Neural progenitor cell (in vitro differentiated cells): ENCODE measurements at regions not wholly inside any gene's neighbourhood (a gene's known extent, or its start where the extent isn't known, plus 50 kb on each side); places are given as distances from the start of the nearest gene placed in this dataset.

Experiments used
- DNase-seq: peaks from one replicate; pipeline ENCODE4 v3.0.0-alpha.2; 2016; ENCODE audit warnings: low spot score
- H2AFZ ChIP-seq: fragments of 200-600 bp; sonication (generic); replicated peaks from 2 replicates; pipeline ENCODE4 v1.6.1; 2016; ENCODE audit warnings: antibody characterized with exemption
- H3F3A ChIP-seq: fragments of 200-600 bp; sonication (generic); 2 replicates; pipeline ENCODE4 v1.6.1; 2016; ENCODE audit warnings: antibody characterized with exemption, low read depth
- H3K27ac ChIP-seq: fragments of 200-600 bp; sonication (generic); 2 replicates; pipeline ENCODE4 v1.5.1; 2016; ENCODE audit warnings: mild to moderate bottlenecking
- H3K27me3 ChIP-seq: fragments of 200-600 bp; sonication (generic); 2 replicates; pipeline ENCODE4 v1.6.1; 2016; ENCODE audit warnings: mild to moderate bottlenecking, moderate library complexity
- H3K36me3 ChIP-seq: fragments of 200-600 bp; sonication (generic); 2 replicates; pipeline ENCODE4 v1.5.1; 2016
- H3K4me1 ChIP-seq: fragments of 200-600 bp; sonication (generic); 2 replicates; pipeline ENCODE4 v1.6.1; 2016; ENCODE audit warnings: mixed run types
- H3K4me2 ChIP-seq: fragments of 200-600 bp; sonication (generic); 2 replicates; pipeline ENCODE4 v1.6.1; 2016
- H3K4me3 ChIP-seq: fragments of 200-600 bp; sonication (generic); 2 replicates; pipeline ENCODE4 v1.5.1; 2016
- H3K79me2 ChIP-seq: fragments of 200-600 bp; sonication (generic); 2 replicates; pipeline ENCODE4 v1.6.1; 2016; ENCODE audit warnings: low read depth
- H3K9ac ChIP-seq: fragments of 200-600 bp; sonication (generic); 2 replicates; pipeline ENCODE4 v1.6.1; 2016
- H3K9me3 ChIP-seq: fragments of 200-600 bp; sonication (generic); 2 replicates; pipeline ENCODE4 v1.5.1; 2016; ENCODE audit warnings: low read depth
- H4K20me1 ChIP-seq: fragments of 200-600 bp; sonication (generic); 2 replicates; pipeline ENCODE4 v1.6.1; 2016; ENCODE audit warnings: low read depth
- H3K27ac Mint-ChIP-seq: 3 replicates; pipeline ENCODE4 v1.8.0; 2021; ENCODE audit warnings: mixed read lengths
- H3K27me3 Mint-ChIP-seq: 2 replicates; pipeline ENCODE4 v1.8.0; 2022; ENCODE audit warnings: low read depth, mild to moderate bottlenecking, inconsistent platforms, moderate library complexity, mixed read lengths; ENCODE audit not compliant: insufficient read depth
- H3K36me3 Mint-ChIP-seq: 3 replicates; pipeline ENCODE4 v1.8.0; 2021; ENCODE audit warnings: mixed read lengths
- H3K4me1 Mint-ChIP-seq: 3 replicates; pipeline ENCODE4 v1.8.0; 2021; ENCODE audit warnings: mixed read lengths
- H3K4me3 Mint-ChIP-seq: 3 replicates; pipeline ENCODE4 v1.8.0; 2021; ENCODE audit warnings: mild to moderate bottlenecking, moderate library complexity, mixed read lengths
- H3K9me3 Mint-ChIP-seq: 3 replicates; pipeline ENCODE4 v1.8.0; 2020; ENCODE audit warnings: mixed read lengths
- EZH2 ChIP-seq: fragments of 200-600 bp; sonication (generic); IDR thresholded peaks from 2 replicates; pipeline ENCODE4 v1.6.1; 2017; ENCODE audit warnings: antibody characterized with exemption, mild to moderate bottlenecking, moderate library complexity
- EZH2phosphoT487 ChIP-seq: fragments of 200-600 bp; sonication (generic); IDR thresholded peaks from 2 replicates; pipeline ENCODE4 v1.6.1; 2017; ENCODE audit warnings: antibody characterized with exemption
- TF ChIP-seq, protein P1 (sequence below): fragments of 200-600 bp; sonication (generic); IDR thresholded peaks from 2 replicates; pipeline ENCODE4 v1.5.1; 2017; ENCODE audit warnings: antibody characterized with exemption, mild to moderate bottlenecking

GRCh38 chr18:60675126-60675525 is 302.6 kb upstream of the MC4R start:
- Histone ChIP-seq H3K9ac (no peak overlapping the region), H3K27me3 (no peaks in the 10 kb centered on the region), H3K27ac (no peak overlapping the region), H2AFZ (no peak overlapping the region), H3K4me3 (no peak overlapping the region), H3K4me2 (no peak overlapping the region), H4K20me1 (no peaks in the 10 kb centered on the region), H3K79me2 (no peaks in the 10 kb centered on the region), H3K36me3 (no peaks in the 10 kb centered on the region), H3K4me1 (no peaks in the 10 kb centered on the region), H3F3A (no peaks in the 10 kb centered on the region), H3K9me3 (no peaks in the 10 kb centered on the region)
- Mint-ChIP-seq H3K27ac (no peak overlapping the region), H3K27me3 (peaks cover 2% of the 10 kb centered on the region), H3K4me1 (no peaks in the 10 kb centered on the region), H3K9me3 (no peaks in the 10 kb centered on the region), H3K4me3 (no peak overlapping the region), H3K36me3 (no peaks in the 10 kb centered on the region)
- no peak for DNase-seq
- TF ChIP-seq, protein P1, sequence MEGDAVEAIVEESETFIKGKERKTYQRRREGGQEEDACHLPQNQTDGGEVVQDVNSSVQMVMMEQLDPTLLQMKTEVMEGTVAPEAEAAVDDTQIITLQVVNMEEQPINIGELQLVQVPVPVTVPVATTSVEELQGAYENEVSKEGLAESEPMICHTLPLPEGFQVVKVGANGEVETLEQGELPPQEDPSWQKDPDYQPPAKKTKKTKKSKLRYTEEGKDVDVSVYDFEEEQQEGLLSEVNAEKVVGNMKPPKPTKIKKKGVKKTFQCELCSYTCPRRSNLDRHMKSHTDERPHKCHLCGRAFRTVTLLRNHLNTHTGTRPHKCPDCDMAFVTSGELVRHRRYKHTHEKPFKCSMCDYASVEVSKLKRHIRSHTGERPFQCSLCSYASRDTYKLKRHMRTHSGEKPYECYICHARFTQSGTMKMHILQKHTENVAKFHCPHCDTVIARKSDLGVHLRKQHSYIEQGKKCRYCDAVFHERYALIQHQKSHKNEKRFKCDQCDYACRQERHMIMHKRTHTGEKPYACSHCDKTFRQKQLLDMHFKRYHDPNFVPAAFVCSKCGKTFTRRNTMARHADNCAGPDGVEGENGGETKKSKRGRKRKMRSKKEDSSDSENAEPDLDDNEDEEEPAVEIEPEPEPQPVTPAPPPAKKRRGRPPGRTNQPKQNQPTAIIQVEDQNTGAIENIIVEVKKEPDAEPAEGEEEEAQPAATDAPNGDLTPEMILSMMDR, result no peak
- TF ChIP-seq EZH2 (no peak), EZH2phosphoT487 (no peak)

GRCh38 chr18:60675801-60676200 is 303.2 kb upstream of the MC4R start:
- Histone ChIP-seq H3K4me2 (no peak overlapping the region), H3K79me2 (no peaks in the 10 kb centered on the region), H3K27me3 (no peaks in the 10 kb centered on the region), H3K4me1 (no peaks in the 10 kb centered on the region), H4K20me1 (no peaks in the 10 kb centered on the region), H3K36me3 (no peaks in the 10 kb centered on the region), H3F3A (no peaks in the 10 kb centered on the region), H3K27ac (no peak overlapping the region), H3K9me3 (no peaks in the 10 kb centered on the region), H3K4me3 (no peak overlapping the region), H2AFZ (no peak overlapping the region), H3K9ac (no peak overlapping the region)
- TF ChIP-seq EZH2phosphoT487, result no peak
- no peak for TF ChIP-seq EZH2
- TF ChIP-seq, protein P1, result no peak
- Mint-ChIP-seq H3K36me3 (no peaks in the 10 kb centered on the region), H3K9me3 (no peaks in the 10 kb centered on the region), H3K4me3 (no peak overlapping the region), H3K27me3 (peaks cover 2% of the 10 kb centered on the region), H3K27ac (no peak overlapping the region), H3K4me1 (no peaks in the 10 kb centered on the region)
- DNase-seq, result no peak

GRCh38 chr18:60676815-60677214 is 304.2 kb upstream of the MC4R start:
- peak; percentile 55 for DNase-seq
- H3K27me3 Mint-ChIP-seq, result peaks cover 2% of the 10 kb centered on the region
- H3K4me3 Mint-ChIP-seq, result no peak overlapping the region
- no peaks in the 10 kb centered on the region for H3K36me3 ChIP-seq
- H2AFZ ChIP-seq, result no peak overlapping the region
- no peaks in the 10 kb centered on the region for H3F3A ChIP-seq
- H3K27ac Mint-ChIP-seq, result no peak overlapping the region
- no peaks in the 10 kb centered on the region for H3K79me2 ChIP-seq
- H3K4me1 Mint-ChIP-seq, result no peaks in the 10 kb centered on the region
- H3K9me3 Mint-ChIP-seq, result no peaks in the 10 kb centered on the region
- no peaks in the 10 kb centered on the region for H3K36me3 Mint-ChIP-seq
- H3K4me1 ChIP-seq, result no peaks in the 10 kb centered on the region
- H3K9me3 ChIP-seq, result no peaks in the 10 kb centered on the region
- no peak overlapping the region for H3K27ac ChIP-seq
- H3K9ac ChIP-seq, result no peak overlapping the region
- TF ChIP-seq, protein P1, result peak; percentile 52
- TF ChIP-seq EZH2 (no peak), EZH2phosphoT487 (no peak)
- H3K27me3 ChIP-seq, result no peaks in the 10 kb centered on the region
- H3K4me2 ChIP-seq, result no peak overlapping the region
- no peaks in the 10 kb centered on the region for H4K20me1 ChIP-seq
- H3K4me3 ChIP-seq, result no peak overlapping the region
